Endothelial cell (in vitro differentiated cells): ENCODE measurements at regions not wholly inside any gene's neighbourhood (a gene's known extent, or its start where the extent isn't known, plus 50 kb on each side); places are given as distances from the start of the nearest gene placed in this dataset.
"Not testable (repeated sequence)": the region's sequence is repeated elsewhere in the genome, so short reads cannot be mapped to it uniquely, and the experiment has no call there.

ENCODE experiments used
- DNase-seq: peaks from one replicate; pipeline ENCODE4 v3.0.0; 2021; ENCODE audit warnings: low spot score
- H3K27ac Mint-ChIP-seq: one replicate; pipeline ENCODE4 v1.8.0; 2021; ENCODE audit warnings: mixed read lengths, inconsistent platforms; ENCODE audit not compliant: unreplicated experiment
- H3K27me3 Mint-ChIP-seq: one replicate; pipeline ENCODE4 v1.8.0; 2021; ENCODE audit warnings: mild to moderate bottlenecking, moderate library complexity, mixed read lengths, inconsistent platforms; ENCODE audit not compliant: unreplicated experiment
- H3K36me3 Mint-ChIP-seq: one replicate; pipeline ENCODE4 v1.8.0; 2021; ENCODE audit warnings: mild to moderate bottlenecking, low read depth, mixed read lengths, inconsistent platforms; ENCODE audit not compliant: unreplicated experiment
- H3K4me1 Mint-ChIP-seq: one replicate; pipeline ENCODE4 v1.8.0; 2021; ENCODE audit warnings: mild to moderate bottlenecking, mixed read lengths, inconsistent platforms; ENCODE audit not compliant: unreplicated experiment
- H3K4me3 Mint-ChIP-seq: one replicate; pipeline ENCODE4 v1.8.0; 2021; ENCODE audit warnings: mild to moderate bottlenecking, mixed read lengths, inconsistent platforms; ENCODE audit not compliant: unreplicated experiment
- H3K9me3 Mint-ChIP-seq: one replicate; pipeline ENCODE4 v1.8.0; 2021; ENCODE audit warnings: mixed read lengths, inconsistent platforms; ENCODE audit not compliant: unreplicated experiment
- CTCF ChIP-seq: fragments of 200-600 bp; sonication (generic); IDR thresholded peaks from one replicate; pipeline ENCODE4 v1.5.0; 2021; ENCODE audit warnings: antibody characterized with exemption; ENCODE audit not compliant: unreplicated experiment

DNA sequence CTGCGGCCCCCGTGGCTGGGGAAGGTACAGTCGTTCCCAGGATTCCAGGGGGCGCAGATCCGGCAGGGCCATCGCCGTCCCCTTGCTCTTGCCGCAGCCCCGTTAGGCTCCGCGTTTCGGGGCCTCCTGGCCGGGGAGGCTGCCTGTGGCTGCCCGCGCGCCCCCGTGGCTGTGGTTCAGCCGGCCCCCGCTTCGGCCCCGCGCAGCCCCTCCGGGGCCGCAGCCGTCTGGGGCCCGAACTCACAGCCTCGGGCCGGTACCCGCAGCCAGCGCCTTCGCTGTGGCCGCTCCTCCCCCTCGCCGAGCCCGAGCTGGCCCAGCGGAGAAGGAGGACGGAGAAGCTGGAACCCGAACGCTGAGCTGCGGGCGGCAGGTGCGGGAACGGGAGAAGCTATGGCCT is 1826.9 kb upstream of the DEFB115 start:
- H3K36me3 Mint-ChIP-seq, result peaks cover 3% of the 10 kb centered on the region
- DNase-seq, result no peak
- no peak for TF ChIP-seq CTCF
- H3K27ac Mint-ChIP-seq, result no peak overlapping the region
- H3K4me3 Mint-ChIP-seq, result no peak overlapping the region
- peaks cover 4% of the 10 kb centered on the region for H3K27me3 Mint-ChIP-seq
- H3K9me3 Mint-ChIP-seq, result peaks cover 29% of the 10 kb centered on the region
- H3K4me1 Mint-ChIP-seq, result no peaks in the 10 kb centered on the region

- Mint-ChIP-seq H3K9me3 (peaks cover 31% of the 10 kb centered on the region), H3K36me3 (peaks cover 10% of the 10 kb centered on the region)
- H3K4me3 Mint-ChIP-seq, DNase-seq, H3K27ac Mint-ChIP-seq, H3K4me1 Mint-ChIP-seq, H3K27me3 Mint-ChIP-seq: not testable (repeated sequence)
Observed at GRCh38 chr20:29440721-29441120, 1816.7 kb upstream of the DEFB115 start.

GRCh38 chr20:29443206-29443781 is 1814.2 kb upstream of the DEFB115 start:
- not testable (repeated sequence) for H3K4me3 Mint-ChIP-seq, H3K27ac Mint-ChIP-seq, H3K36me3 Mint-ChIP-seq, DNase-seq, H3K4me1 Mint-ChIP-seq, H3K27me3 Mint-ChIP-seq
- peak; percentile 84 for TF ChIP-seq CTCF
- H3K9me3 Mint-ChIP-seq, result peaks cover 23% of the 10 kb centered on the region

- TF ChIP-seq CTCF, result no peak
- Mint-ChIP-seq H3K27me3 (peaks cover 7% of the 10 kb centered on the region), H3K27ac (no peak overlapping the region), H3K4me3 (no peak overlapping the region), H3K4me1 (no peaks in the 10 kb centered on the region), H3K36me3 (peaks cover 3% of the 10 kb centered on the region), H3K9me3 (peaks cover 18% of the 10 kb centered on the region)
- no peak for DNase-seq
Observed at GRCh38 chr20:29443819-29444218, 1813.6 kb upstream of the DEFB115 start.

GRCh38 chr20:29445050-29445907 is 1812.2 kb upstream of the DEFB115 start:
- H3K4me3 Mint-ChIP-seq, H3K36me3 Mint-ChIP-seq: not testable (repeated sequence)
- H3K9me3 Mint-ChIP-seq, result peaks cover 18% of the 10 kb centered on the region

DNA sequence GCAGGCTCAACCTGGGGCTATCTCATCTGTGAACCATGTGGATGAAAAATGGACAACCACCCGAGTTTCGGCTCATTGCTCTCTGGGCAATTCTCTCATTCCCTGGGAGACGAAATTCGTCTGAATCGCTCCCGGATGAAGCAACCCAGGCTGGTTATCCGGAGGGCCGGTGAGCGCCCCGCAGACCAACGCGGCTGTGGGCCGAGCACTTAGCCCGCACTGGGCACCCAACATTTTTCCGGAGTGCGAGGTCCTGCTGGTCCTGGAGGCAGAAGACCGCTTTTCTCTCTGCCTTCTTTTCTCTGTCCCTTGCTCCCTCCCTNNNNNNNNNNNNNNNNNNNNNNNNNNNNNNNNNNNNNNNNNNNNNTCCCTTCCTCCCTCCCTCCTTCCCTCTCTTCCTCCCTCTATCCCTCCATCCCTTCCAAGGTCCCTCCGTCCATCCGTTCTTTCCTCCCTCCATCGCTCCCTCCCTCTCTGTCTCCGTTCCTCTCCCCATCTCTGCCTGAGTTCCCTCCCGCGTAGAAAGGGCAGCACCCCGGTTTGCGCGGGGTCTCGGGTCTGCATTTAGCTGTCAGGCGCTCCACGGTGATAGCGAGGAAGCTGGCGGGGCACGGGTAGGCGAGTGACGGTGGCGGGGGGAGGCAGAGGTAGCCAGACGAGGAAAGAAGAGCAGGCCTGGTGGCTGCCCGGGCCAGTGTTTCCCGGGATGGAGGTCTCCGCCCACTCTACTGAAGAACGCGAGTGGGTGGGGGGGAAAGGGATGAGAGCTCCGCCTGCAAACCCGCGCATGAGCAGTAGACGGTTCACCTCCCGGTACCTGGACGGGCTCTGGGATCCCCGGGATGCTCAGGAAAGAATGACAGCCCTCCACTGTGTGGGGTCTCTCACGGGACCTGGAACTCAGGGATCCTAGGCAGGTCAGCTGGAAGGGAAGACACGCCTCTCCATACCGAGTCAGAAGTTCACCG is 1809.7 kb upstream of the DEFB115 start:
- not testable (repeated sequence) for H3K27ac Mint-ChIP-seq, H3K36me3 Mint-ChIP-seq, H3K4me3 Mint-ChIP-seq, DNase-seq, H3K4me1 Mint-ChIP-seq
- peaks cover 12% of the 10 kb centered on the region for H3K27me3 Mint-ChIP-seq
- peaks cover 25% of the 10 kb centered on the region for H3K9me3 Mint-ChIP-seq

More at GRCh38 chr20:29445050-29445907, 1812.2 kb upstream of the DEFB115 start:
- peak; percentile 14 for DNase-seq
- H3K27me3 Mint-ChIP-seq, H3K4me1 Mint-ChIP-seq, H3K27ac Mint-ChIP-seq: not testable (repeated sequence)
